ENCODE measurements at regions not wholly inside any gene's neighbourhood (a gene's known extent, or its start where the extent isn't known, plus 50 kb on each side); places are given as distances from the start of the nearest gene placed in this dataset.

GRCh38 chr4:144300616-144301015 lies 160.1 kb upstream of the GYPA start:
- no peak for TF ChIP-seq CTCF (IDR thresholded peaks at IDR 0.05)
- TF ChIP-seq POLR2A (IDR thresholded peaks at IDR 0.05): no peak
